Panc1 (cell line): ENCODE measurements at regions not wholly inside any gene's neighbourhood (a gene's known extent, or its start where the extent isn't known, plus 50 kb on each side); places are given as distances from the start of the nearest gene placed in this dataset.

Source experiments
- CTCF ChIP-seq: fragments of 450-650 bp; IDR thresholded peaks from 2 replicates; pipeline ENCODE4 v1.5.1; 2017; ENCODE audit warnings: mild to moderate bottlenecking
- POLR2AphosphoS5 ChIP-seq: IDR thresholded peaks from 2 replicates; pipeline ENCODE4 v1.6.1; 2012; ENCODE audit warnings: mild to moderate bottlenecking, low read depth, low read length, moderate library complexity
- REST ChIP-seq, 2 experiments: IDR thresholded peaks; 2 replicates each; pipeline ENCODE4 v1.6.1; 2011 to 2012; ENCODE audit warnings: low read depth in 2 of 2, control low read depth in 1 of 2, low read length in 1 of 2, mild to moderate bottlenecking in 1 of 2, moderate library complexity in 1 of 2; ENCODE audit not compliant: insufficient read depth in 1 of 2

GRCh38 chr12:130101370-130101769 is 60.9 kb upstream of the FZD10 start:
- TF ChIP-seq CTCF (no peak), POLR2AphosphoS5 (no peak), REST (IDR thresholded peaks at IDR 0.05; ENCODE audit: insufficient read depth in 1 of 2, low read depth in 2 of 2, low read length in 1 of 2) (no peak)
